Gastroesophageal sphincter (tissue), 4 donors: ENCODE measurements at regions not wholly inside any gene's neighbourhood (a gene's known extent, or its start where the extent isn't known, plus 50 kb on each side); places are given as distances from the start of the nearest gene placed in this dataset.
"Not testable (repeated sequence)": the region's sequence is repeated elsewhere in the genome, so short reads cannot be mapped to it uniquely, and the experiment has no call there.

Source experiments
- ATAC-seq: fragments of 150-250 bp; one replicate; pipeline ENCODE4 v1.9.1; 2016; ENCODE audit warnings: mild to moderate bottlenecking, moderate library complexity
- H3K27ac ChIP-seq, 4 donors: fragments of 200-600 bp; sonication (generic) in 3 of 4; 1 replicate in 3 of 4; 2 replicates in 1 of 4; pipeline ENCODE4 v1.5.1; 2016 to 2019
- H3K27me3 ChIP-seq: fragments of 200-600 bp; sonication (generic); one replicate; pipeline ENCODE4 v1.5.1; 2019
- H3K36me3 ChIP-seq, 2 donors: fragments of 200-600 bp; sonication (generic); one replicate each; pipeline ENCODE4 v1.5.1; 2019; ENCODE audit warnings: control low read depth in 1 of 2
- H3K4me1 ChIP-seq, 3 donors: fragments of 200-600 bp; sonication (generic); 1 replicate in 2 of 3; 2 replicates in 1 of 3; pipeline ENCODE4 v1.5.1; 2016 to 2019; ENCODE audit warnings: control low read depth in 2 of 3
- H3K4me3 ChIP-seq, 2 donors: fragments of 200-600 bp; sonication (generic); one replicate each; pipeline ENCODE4 v1.5.1; 2019; ENCODE audit warnings: mild to moderate bottlenecking in 1 of 2, moderate library complexity in 1 of 2
- H3K9me3 ChIP-seq, 3 donors: fragments of 200-600 bp; sonication (generic); one replicate each; pipeline ENCODE4 v1.5.1; 2017 to 2019; ENCODE audit warnings: control low read depth in 2 of 3
- CTCF ChIP-seq, 4 experiments: fragments of 200-600 bp in 2 of 4; fragments of 450-650 bp in 2 of 4; sonication (generic) in 1 of 4; IDR thresholded peaks; one replicate each; pipeline ENCODE4 v1.5.1; 2017 to 2019; ENCODE audit warnings: antibody characterized with exemption in 4 of 4, mild to moderate bottlenecking in 2 of 4, moderate library complexity in 2 of 4
- EP300 ChIP-seq: sonication (generic); formaldehyde crosslinking; IDR thresholded peaks from one replicate; pipeline ENCODE4 v1.6.1; 2017; ENCODE audit warnings: antibody characterized with exemption, mild to moderate bottlenecking
- POLR2A ChIP-seq, 2 donors: fragments of 450-650 bp; IDR thresholded peaks; one replicate each; pipeline ENCODE4 v1.6.1; 2017; ENCODE audit warnings: antibody characterized with exemption in 2 of 2, mild to moderate bottlenecking in 2 of 2, moderate library complexity in 1 of 2
- POLR2AphosphoS5 ChIP-seq: sonication (generic); formaldehyde crosslinking; IDR thresholded peaks from one replicate; pipeline ENCODE4 v1.6.1; 2017; ENCODE audit warnings: antibody characterized with exemption
- WGBS, 2 donors: methylation state at CpG; one replicate each; pipeline ENCODE4 v1.1.5; 2018; ENCODE audit warnings: low coverage in 1 of 2; 5-methylcytosine and 5-hydroxymethylcytosine counted together

GRCh38 chr6:115194981-115195638, 852.3 kb upstream of the HS3ST5 start:
- TF ChIP-seq POLR2AphosphoS5, result no peak
- TF ChIP-seq CTCF (IDR thresholded peaks at IDR 0.05), result no peak
- TF ChIP-seq POLR2A (IDR thresholded peaks at IDR 0.05), result no peak
- no peak for TF ChIP-seq EP300
- peaks cover 0 to 6% (median 0%) of the 10 kb centered on the region in 3 donors for H3K9me3 ChIP-seq
- H3K27me3 ChIP-seq, result no peaks in the 10 kb centered on the region
- WGBS, 2 donors, result 52 to 79% methylated on average over 2 of the region's 2 CpGs
- H3K4me3 ChIP-seq, result no peak overlapping the region
- no peak overlapping the region for H3K27ac ChIP-seq
- H3K4me1 ChIP-seq, result no peaks in the 10 kb centered on the region
- no peaks in the 10 kb centered on the region for H3K36me3 ChIP-seq
- ATAC-seq, result no peak

DNA sequence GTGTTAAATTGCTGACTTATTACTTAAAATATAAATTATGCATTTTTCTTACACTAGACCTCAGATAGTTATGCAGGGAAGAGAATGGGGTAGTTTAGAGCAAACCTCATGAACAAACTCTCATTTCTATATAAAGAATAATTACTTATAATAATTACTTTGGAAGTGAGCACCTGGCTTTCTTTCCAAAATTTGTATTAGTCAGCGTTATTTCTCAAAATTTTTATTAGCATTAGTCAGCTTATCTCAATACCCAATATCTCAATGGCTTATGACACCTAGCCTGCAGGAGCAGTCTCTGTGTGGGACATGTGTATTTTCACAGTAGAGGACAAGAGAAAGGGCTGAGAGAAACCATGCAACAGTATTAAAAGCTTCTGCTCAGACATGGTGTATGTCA, 849.2 kb upstream of the HS3ST5 start:
- WGBS, 2 donors, result 67 to 100% methylated on average over 1 of the region's 1 CpG
- H3K27me3 ChIP-seq, result no peaks in the 10 kb centered on the region
- H3K4me1 ChIP-seq, result no peaks in the 10 kb centered on the region
- TF ChIP-seq POLR2AphosphoS5 (no peak), CTCF (IDR thresholded peaks at IDR 0.05) (no peak), EP300 (no peak), POLR2A (IDR thresholded peaks at IDR 0.05) (no peak)
- no peaks in the 10 kb centered on the region for H3K9me3 ChIP-seq
- no peak for ATAC-seq
- no peak overlapping the region for H3K4me3 ChIP-seq
- no peak overlapping the region for H3K27ac ChIP-seq
- H3K36me3 ChIP-seq, result no peaks in the 10 kb centered on the region

DNA sequence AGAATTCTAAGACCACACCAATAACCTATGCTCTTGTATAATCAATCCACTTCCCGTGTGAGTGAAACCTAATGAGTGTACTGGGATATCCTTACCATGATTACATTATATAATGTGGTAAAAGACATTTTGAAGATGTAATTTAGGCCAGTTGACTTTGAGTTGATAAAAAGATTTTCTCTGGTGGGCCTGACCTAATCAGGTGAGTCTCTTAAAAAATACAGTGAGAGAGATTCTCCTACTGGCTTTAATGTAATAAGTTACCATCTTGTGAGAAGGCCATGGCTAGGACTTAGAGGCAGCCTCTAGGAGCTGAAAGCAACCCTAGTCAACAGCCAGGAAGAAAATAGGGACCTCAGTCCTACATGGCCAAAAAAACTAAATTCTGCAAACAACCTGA, 847.7 kb upstream of the HS3ST5 start:
- Histone ChIP-seq H3K27ac (no peak overlapping the region), H3K4me3 (no peak overlapping the region), H3K36me3 (no peaks in the 10 kb centered on the region), H3K27me3 (no peaks in the 10 kb centered on the region), H3K4me1 (no peaks in the 10 kb centered on the region), H3K9me3 (no peaks in the 10 kb centered on the region)
- TF ChIP-seq CTCF (IDR thresholded peaks at IDR 0.05) (no peak), POLR2A (IDR thresholded peaks at IDR 0.05) (no peak), EP300 (no peak), POLR2AphosphoS5 (no peak)
- no peak for ATAC-seq
- WGBS, 2 donors, result 80 to 83% methylated on average over 1 of the region's 1 CpG

DNA sequence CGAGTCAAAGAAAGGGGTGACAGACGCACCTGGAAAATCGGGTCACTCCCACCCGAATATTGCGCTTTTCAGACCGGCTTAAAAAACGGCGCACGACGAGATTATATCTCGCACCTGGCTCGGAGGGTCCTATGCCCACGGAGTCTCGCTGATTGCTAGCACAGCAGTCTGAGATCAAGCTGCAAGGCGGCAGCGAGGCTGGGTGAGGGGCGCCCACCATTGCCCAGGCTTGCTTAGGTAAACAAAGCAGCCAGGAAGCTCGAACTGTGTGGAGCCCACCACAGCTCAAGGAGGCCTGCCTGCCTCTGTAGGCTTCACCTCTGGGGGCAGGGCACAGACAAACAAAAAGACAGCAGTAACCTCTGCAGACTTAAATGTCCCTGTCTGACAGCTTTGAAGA, 832.6 kb upstream of the HS3ST5 start:
- H3K27me3 ChIP-seq, H3K36me3 ChIP-seq, H3K4me1 ChIP-seq, ATAC-seq, H3K4me3 ChIP-seq, H3K9me3 ChIP-seq, H3K27ac ChIP-seq: not testable (repeated sequence)
- 95% methylated on average over 4 of the region's 18 CpGs; no CpG with 5 or more reads in 1 of the 2 donors for WGBS, 2 donors

- 67% methylated on average over 2 of the region's 5 CpGs; no CpG with 5 or more reads in 1 of the 2 donors for WGBS, 2 donors
- H3K4me3 ChIP-seq, H3K4me1 ChIP-seq, H3K9me3 ChIP-seq, H3K36me3 ChIP-seq, H3K27me3 ChIP-seq, ATAC-seq, H3K27ac ChIP-seq: not testable (repeated sequence)
Observed at GRCh38 chr6:115165912-115166311, 823.1 kb upstream of the HS3ST5 start.

- Histone ChIP-seq H3K9me3 (peaks cover 0 to 6% (median 0%) of the 10 kb centered on the region in 3 donors), H3K4me1 (no peaks in the 10 kb centered on the region), H3K36me3 (no peaks in the 10 kb centered on the region), H3K27me3 (no peaks in the 10 kb centered on the region), H3K27ac (no peak overlapping the region), H3K4me3 (no peak overlapping the region)
- ATAC-seq, result no peak
- TF ChIP-seq EP300, result no peak
- no peak for TF ChIP-seq POLR2AphosphoS5
- no peak for TF ChIP-seq CTCF (IDR thresholded peaks at IDR 0.05)
- no peak for TF ChIP-seq POLR2A (IDR thresholded peaks at IDR 0.05)
Observed at GRCh38 chr6:115159733-115160132, 816.9 kb upstream of the HS3ST5 start.
